Activated CD8-positive, alpha-beta memory T cell treated with anti-CD3 and anti-CD28 coated beads for 24 hours (primary cell): ENCODE measurements at regions not wholly inside any gene's neighbourhood (a gene's known extent, or its start where the extent isn't known, plus 50 kb on each side); places are given as distances from the start of the nearest gene placed in this dataset.

Source experiments
- DNase-seq: peaks from one replicate; pipeline ENCODE4 v3.0.0-alpha.2; 2020

- no peak for DNase-seq
Measured at GRCh38 chr2:13019781-13020180, 303.0 kb downstream of the TRIB2 start.

GRCh38 chr2:13020469-13020868 is 303.7 kb downstream of the TRIB2 start:
- DNase-seq = no peak

- no peak for DNase-seq
Measured at GRCh38 chr2:13021470-13021957, 304.8 kb downstream of the TRIB2 start.

- no peak for DNase-seq
Measured at GRCh38 chr2:13030606-13031005, 313.9 kb downstream of the TRIB2 start.

- no peak for DNase-seq
Measured at GRCh38 chr2:13034861-13035260, 318.1 kb downstream of the TRIB2 start.

GRCh38 chr2:13035866-13036265 is 319.1 kb downstream of the TRIB2 start:
- DNase-seq = no peak

GRCh38 chr2:13040043-13040442 is 323.3 kb downstream of the TRIB2 start:
- DNase-seq = no peak

- DNase-seq = no peak
Measured at GRCh38 chr2:13046557-13047165, 329.9 kb downstream of the TRIB2 start.

- DNase-seq = no peak
Measured at GRCh38 chr2:13050764-13051163, 334.0 kb downstream of the TRIB2 start.

GRCh38 chr2:13052547-13052946 is 335.8 kb downstream of the TRIB2 start:
- no peak for DNase-seq

- no peak for DNase-seq
Measured at GRCh38 chr2:13056259-13056843, 339.6 kb downstream of the TRIB2 start.

- DNase-seq = no peak
Measured at GRCh38 chr2:13057671-13058070, 340.9 kb downstream of the TRIB2 start.

- no peak for DNase-seq
Measured at GRCh38 chr2:13066676-13067075, 349.9 kb downstream of the TRIB2 start.

GRCh38 chr2:13067508-13067907 is 350.8 kb downstream of the TRIB2 start:
- DNase-seq = no peak

GRCh38 chr2:13089971-13090370 is 373.2 kb downstream of the TRIB2 start:
- no peak for DNase-seq

GRCh38 chr2:13091455-13091854 is 374.7 kb downstream of the TRIB2 start:
- DNase-seq = no peak

- no peak for DNase-seq
Measured at GRCh38 chr2:13091861-13092378, 375.2 kb downstream of the TRIB2 start.

- no peak for DNase-seq
Measured at GRCh38 chr2:13093416-13093991, 376.8 kb downstream of the TRIB2 start.

- no peak for DNase-seq
Measured at GRCh38 chr2:13102397-13103063, 385.8 kb downstream of the TRIB2 start.

- DNase-seq = no peak
Measured at GRCh38 chr2:13103151-13103550, 386.4 kb downstream of the TRIB2 start.

GRCh38 chr2:13103778-13104493 is 387.2 kb downstream of the TRIB2 start:
- no peak for DNase-seq

GRCh38 chr2:13104723-13105122 is 388.0 kb downstream of the TRIB2 start:
- DNase-seq = no peak

- DNase-seq = no peak
Measured at GRCh38 chr2:13106302-13106701, 389.6 kb downstream of the TRIB2 start.
